AG04450 (cell line): ENCODE measurements at regions not wholly inside any gene's neighbourhood (a gene's known extent, or its start where the extent isn't known, plus 50 kb on each side); places are given as distances from the start of the nearest gene placed in this dataset.
"Not testable (repeated sequence)": the region's sequence is repeated elsewhere in the genome, so short reads cannot be mapped to it uniquely, and the experiment has no call there.

Experiments
- CTCF ChIA-PET: fragments of 300-600, 350-600 bp; formaldehyde crosslinking; extraction: SDS; loops from one replicate; lab custom pipeline; 2022; ENCODE audit warnings: antibody characterized with exemption, inconsistent platforms; lab: Charles Lee
- POLR2A ChIA-PET: fragments of 350-600 bp; formaldehyde crosslinking; extraction: SDS; loops from one replicate; lab custom pipeline; 2021; ENCODE audit warnings: antibody characterized with exemption, inconsistent platforms; lab: Yijun Ruan, JAX
- DNase-seq: peaks from one replicate; pipeline ENCODE4 v3.0.0-alpha.2; 2011; ENCODE audit warnings: low read depth, low spot score
- H3K27ac ChIP-seq: one replicate; pipeline ENCODE4 v1.5.1; 2012; ENCODE audit warnings: low read depth, low read length, control low read depth
- H3K27me3 ChIP-seq: one replicate; pipeline ENCODE4 v1.6.0; 2012; ENCODE audit warnings: low read length; ENCODE audit not compliant: control insufficient read depth, insufficient read depth
- H3K4me3 ChIP-seq: 2 replicates; pipeline ENCODE4 v1.5.1; 2011; ENCODE audit warnings: mild to moderate bottlenecking, low read depth, low read length, control low read depth
- H3K9me3 ChIP-seq: 2 replicates; pipeline ENCODE4 v1.5.1; 2012; ENCODE audit warnings: low read length; ENCODE audit not compliant: control insufficient read depth, insufficient read depth
- TF ChIP-seq, protein P1 (sequence below): IDR thresholded peaks from 2 replicates; pipeline ENCODE4 v1.5.1; 2011; ENCODE audit warnings: low read depth, low read length, control low read depth, inconsistent platforms

DNA sequence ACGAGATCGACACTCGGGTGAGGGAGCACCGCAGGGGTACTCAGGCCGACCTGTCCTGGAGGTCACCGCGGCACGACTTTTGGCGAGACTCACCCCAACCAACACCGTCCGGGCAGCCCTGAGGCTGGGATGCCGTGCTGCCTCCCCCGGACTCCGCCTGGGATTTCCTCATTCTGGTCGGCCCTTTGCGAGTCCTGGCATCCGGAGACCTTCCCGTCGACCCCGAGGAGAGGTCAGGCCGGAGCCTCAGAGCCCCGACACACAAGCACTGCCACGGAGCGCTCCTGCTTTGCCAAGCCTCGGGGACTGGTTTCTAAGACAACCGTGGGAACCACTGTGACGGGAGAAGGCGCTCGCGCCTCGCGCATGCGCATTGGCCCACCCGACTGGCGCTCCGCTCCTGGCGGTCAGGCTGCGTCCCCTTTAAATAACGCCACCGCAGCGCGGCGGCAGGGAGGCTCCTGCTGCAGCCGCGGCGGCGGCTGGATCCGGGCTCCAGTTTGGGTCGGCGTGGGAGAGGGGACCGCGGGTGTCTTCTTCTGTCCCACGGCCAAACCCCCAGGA lies 166.4 kb upstream of the ZNF337 start:
- H3K27ac ChIP-seq, CTCF ChIA-PET, POLR2A ChIA-PET, DNase-seq, H3K9me3 ChIP-seq: not testable (repeated sequence)
- TF ChIP-seq, protein P1, sequence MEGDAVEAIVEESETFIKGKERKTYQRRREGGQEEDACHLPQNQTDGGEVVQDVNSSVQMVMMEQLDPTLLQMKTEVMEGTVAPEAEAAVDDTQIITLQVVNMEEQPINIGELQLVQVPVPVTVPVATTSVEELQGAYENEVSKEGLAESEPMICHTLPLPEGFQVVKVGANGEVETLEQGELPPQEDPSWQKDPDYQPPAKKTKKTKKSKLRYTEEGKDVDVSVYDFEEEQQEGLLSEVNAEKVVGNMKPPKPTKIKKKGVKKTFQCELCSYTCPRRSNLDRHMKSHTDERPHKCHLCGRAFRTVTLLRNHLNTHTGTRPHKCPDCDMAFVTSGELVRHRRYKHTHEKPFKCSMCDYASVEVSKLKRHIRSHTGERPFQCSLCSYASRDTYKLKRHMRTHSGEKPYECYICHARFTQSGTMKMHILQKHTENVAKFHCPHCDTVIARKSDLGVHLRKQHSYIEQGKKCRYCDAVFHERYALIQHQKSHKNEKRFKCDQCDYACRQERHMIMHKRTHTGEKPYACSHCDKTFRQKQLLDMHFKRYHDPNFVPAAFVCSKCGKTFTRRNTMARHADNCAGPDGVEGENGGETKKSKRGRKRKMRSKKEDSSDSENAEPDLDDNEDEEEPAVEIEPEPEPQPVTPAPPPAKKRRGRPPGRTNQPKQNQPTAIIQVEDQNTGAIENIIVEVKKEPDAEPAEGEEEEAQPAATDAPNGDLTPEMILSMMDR = 0 out of 2 replicates have a peak, but pooled peaks have one; percentile 3
- peaks cover 48% of the 10 kb centered on the region for H3K27me3 ChIP-seq
- H3K4me3 ChIP-seq = peak overlapping the region; percentile 32

DNA sequence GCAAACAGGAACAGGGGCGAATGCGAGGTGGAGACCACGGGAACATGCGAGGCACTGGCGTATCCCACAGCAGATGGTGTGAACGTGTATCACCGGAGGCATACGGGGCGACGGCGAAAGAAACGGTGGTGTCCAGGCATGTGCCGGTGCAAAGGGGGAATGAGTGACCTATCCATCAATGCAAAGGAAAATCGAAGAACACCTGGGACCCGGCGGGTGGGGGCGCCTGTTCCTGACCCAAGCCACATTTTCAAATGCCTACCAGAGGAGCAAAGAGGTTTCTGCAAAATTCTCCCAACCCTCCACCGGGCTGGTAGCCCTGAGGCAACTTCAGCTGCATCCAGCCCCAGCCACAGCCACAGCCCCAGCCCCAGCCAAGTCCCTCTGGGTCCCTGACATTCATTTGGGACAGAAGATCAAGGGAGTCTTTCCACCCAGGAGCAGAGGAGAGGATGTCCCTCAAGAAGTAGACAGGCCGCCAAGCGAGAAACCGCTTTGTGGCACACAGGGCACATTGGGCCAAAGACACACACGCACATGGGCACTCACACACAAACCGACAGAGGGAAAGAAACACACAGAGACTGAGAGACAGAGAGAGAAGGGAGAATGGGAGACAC lies 164.0 kb upstream of the ZNF337 start:
- H3K27me3 ChIP-seq = peaks cover 48% of the 10 kb centered on the region
- no peak overlapping the region for H3K27ac ChIP-seq
- H3K9me3 ChIP-seq = peaks cover 18% of the 10 kb centered on the region
- ChIA-PET CTCF (no interaction called here), POLR2A (no interaction called here)
- H3K4me3 ChIP-seq = no peak overlapping the region
- TF ChIP-seq, protein P1 = no peak
- DNase-seq = no peak

DNA sequence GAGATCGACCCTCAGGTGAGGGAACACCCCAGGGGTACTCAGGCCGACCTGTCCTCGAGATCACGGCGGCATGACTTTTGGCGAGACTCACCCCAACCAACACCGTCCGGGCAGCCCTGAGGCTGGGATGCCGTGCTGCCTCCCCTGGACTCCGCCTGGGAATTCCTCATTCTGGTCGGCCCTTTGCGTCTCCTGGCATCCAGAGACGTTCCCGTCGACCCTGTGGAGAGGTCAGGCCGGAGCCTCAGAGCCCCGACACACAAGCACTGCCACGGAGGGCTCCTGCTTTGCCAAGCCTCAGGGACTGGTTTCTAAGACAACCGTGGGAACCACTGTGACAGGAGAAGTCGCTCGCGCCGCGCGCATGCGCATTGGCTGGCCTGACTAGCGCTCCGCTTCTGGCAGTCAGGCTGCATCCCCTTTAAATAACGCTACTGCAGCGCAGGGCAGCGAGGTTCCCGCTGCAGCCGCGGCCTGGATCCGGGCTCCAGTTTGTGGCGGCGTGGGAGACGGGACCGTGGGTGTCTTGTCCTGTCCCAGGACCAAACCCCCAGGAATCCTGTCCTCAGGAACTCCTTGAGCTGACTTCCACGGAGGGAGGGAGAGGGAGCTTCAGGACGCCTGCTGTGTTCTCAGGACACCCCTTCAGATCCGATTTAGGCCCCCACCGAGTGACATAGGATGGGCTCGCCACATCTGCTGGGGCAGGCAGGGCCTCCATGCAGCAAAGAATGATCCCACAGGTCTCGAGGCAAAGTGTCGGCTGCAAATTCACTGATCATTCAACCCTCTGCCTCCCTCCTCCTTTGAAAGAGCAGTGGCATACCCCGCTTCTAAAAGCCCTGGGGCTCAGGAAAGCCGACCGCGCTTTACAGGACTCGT lies 163.2 kb upstream of the ZNF337 start:
- peaks cover 20% of the 10 kb centered on the region for H3K9me3 ChIP-seq
- no peak for DNase-seq
- TF ChIP-seq, protein P1 = no peak
- ChIA-PET POLR2A (no interaction called here), CTCF (no interaction called here)
- H3K4me3 ChIP-seq = no peak overlapping the region
- H3K27me3 ChIP-seq = peaks cover 43% of the 10 kb centered on the region
- H3K27ac ChIP-seq = no peak overlapping the region

DNA sequence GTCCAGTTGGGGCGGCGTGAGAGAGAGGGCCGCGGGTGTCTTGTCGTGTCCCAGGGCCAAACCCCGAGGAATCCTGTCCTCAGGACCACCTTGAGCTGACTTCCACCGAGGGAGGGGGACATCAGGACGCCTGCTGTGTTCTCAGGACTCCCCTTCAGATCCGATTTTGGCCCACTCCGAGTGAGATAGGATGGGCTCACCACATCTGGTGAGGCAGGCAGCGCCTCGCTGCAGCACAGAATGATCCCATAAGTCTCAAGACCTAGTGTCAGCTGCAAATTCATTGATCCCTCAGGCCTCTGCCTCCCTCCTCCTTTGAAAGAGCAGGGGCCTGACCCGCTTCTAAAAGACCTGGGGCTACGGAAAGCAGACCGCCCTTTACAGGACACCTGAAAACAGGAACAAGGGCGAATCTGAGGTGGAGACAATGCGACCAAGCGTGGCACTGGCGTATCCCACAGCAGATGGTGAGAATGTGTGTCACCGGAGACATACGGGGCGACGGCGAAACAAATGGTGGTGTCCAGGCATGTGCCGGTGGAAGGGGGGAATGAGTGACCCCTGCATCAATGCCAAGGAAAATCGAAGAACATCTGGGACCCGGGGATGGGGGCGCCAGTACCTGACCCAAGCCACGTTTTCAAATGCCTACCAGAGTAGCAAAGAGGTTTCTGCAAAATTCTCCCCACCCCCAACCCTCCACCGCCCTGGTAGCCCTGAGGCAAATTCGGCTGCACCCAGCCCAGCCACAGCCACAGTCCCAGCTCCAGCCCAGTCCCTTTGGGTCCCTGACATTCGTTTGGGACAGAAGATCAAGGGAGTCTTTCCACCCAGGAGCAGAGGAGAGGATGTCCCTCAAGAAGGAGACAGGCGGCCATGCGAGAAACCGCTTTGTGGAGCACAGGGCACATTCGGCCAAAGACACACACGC lies 162.1 kb upstream of the ZNF337 start:
- ChIA-PET CTCF (no interaction called here), POLR2A (no interaction called here)
- H3K4me3 ChIP-seq = no peak overlapping the region

DNA sequence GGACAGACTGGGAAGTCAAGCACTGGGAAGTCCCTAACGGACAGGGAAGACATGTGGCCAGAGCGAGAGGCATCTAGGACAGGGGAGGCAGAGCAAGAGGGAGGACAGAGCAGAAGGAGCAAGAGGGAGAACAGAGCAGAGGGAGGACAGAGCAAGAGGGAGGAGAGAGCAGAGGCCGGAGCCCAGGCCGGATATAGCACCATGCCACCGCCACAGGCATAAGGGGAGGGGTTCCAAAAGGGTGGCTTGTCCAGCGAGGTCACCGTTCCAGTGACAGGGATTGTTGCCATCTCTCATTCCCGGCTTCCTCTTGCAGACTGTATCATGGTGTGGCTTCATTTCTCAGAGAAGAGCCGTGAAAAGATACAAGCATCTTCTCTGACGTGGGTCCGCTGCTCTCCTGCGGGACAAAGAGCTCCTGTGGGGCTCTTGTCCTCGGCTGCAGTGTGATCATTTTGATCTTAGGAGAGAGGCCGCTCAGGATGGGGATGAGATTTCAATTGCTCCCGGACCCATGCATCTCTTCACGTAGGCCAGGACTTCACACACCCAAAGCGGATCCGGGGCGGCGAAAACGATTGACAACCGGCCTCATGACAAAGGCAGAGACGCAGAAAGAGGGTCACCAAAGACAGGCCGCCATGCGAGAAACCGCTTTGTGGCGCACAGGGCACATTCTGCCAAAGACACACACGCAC lies 160.6 kb upstream of the ZNF337 start:
- CTCF ChIA-PET, H3K4me3 ChIP-seq, H3K27ac ChIP-seq, DNase-seq, POLR2A ChIA-PET: not testable (repeated sequence)
- Histone ChIP-seq H3K9me3 (peaks cover 16% of the 10 kb centered on the region; the same call in 1 of the 2 replicates), H3K27me3 (peaks cover 24% of the 10 kb centered on the region)

More for the DNA sequence above, 162.1 kb upstream of the ZNF337 start:
- TF ChIP-seq, protein P1 = no peak
- Histone ChIP-seq H3K27me3 (peaks cover 37% of the 10 kb centered on the region), H3K9me3 (peaks cover 20% of the 10 kb centered on the region), H3K27ac (no peak overlapping the region)
- DNase-seq = no peak
